Mucosa of descending colon (tissue), 3 donors: ENCODE measurements at regions not wholly inside any gene's neighbourhood (a gene's known extent, or its start where the extent isn't known, plus 50 kb on each side); places are given as distances from the start of the nearest gene placed in this dataset.

Experiments
- ATAC-seq: fragments of 200-7000 bp; cut with Tn5 transposase; one replicate; pipeline ENCODE4 v1.9.1; 2020; ENCODE audit warnings: mild to moderate bottlenecking, moderate library complexity
- DNase-seq, 3 donors: peaks; one replicate each; pipeline ENCODE4 v3.0.0-alpha.2; 2020
- H3K36me3 ChIP-seq: fragments of 200-600 bp; one replicate; pipeline ENCODE4 v1.8.0; 2021; ENCODE audit warnings: low read depth, mild to moderate bottlenecking
- H3K4me1 ChIP-seq: fragments of 200-600 bp; one replicate; pipeline ENCODE4 v1.8.0; 2021; ENCODE audit warnings: low read depth, mild to moderate bottlenecking
- H3K4me3 ChIP-seq: fragments of 200-600 bp; one replicate; pipeline ENCODE4 v1.8.0; 2021; ENCODE audit warnings: mild to moderate bottlenecking
- H3K9me3 ChIP-seq: fragments of 200-600 bp; one replicate; pipeline ENCODE4 v1.8.0; 2021; ENCODE audit warnings: mild to moderate bottlenecking
- intact Hi-C, 2 donors: fragments of 100-400 bp; cut with DNase I in 1 of 2; cut with micrococcal nuclease in 1 of 2; formaldehyde crosslinking; loops; one replicate each; pipeline versions ENCODE4 v1.11.0 to v1.11.1; 2022; cut with DNase I, micrococcal nuclease
- TF ChIP-seq, protein P1 (sequence below): fragments of 200-600 bp; IDR thresholded peaks from one replicate; pipeline ENCODE4 v1.8.0; 2022; ENCODE audit warnings: antibody characterized with exemption, mild to moderate bottlenecking
- donor health status: DM: no; HTN: no; CAD: no; lungs with moderate emphysema.
- donor health status: DM: no; HTN: no; CAD: no.
- donor health status: DM: no; HTN: yes; CAD: no.

GRCh38 chr5:158154226-158155005, 295.5 kb upstream of the CLINT1 start:
- DNase-seq, result no peak
- peak; percentile 12 for ATAC-seq
- H3K4me3 ChIP-seq, result no peak overlapping the region
- no peaks in the 10 kb centered on the region for H3K4me1 ChIP-seq
- no peaks in the 10 kb centered on the region for H3K9me3 ChIP-seq
- TF ChIP-seq, protein P1, sequence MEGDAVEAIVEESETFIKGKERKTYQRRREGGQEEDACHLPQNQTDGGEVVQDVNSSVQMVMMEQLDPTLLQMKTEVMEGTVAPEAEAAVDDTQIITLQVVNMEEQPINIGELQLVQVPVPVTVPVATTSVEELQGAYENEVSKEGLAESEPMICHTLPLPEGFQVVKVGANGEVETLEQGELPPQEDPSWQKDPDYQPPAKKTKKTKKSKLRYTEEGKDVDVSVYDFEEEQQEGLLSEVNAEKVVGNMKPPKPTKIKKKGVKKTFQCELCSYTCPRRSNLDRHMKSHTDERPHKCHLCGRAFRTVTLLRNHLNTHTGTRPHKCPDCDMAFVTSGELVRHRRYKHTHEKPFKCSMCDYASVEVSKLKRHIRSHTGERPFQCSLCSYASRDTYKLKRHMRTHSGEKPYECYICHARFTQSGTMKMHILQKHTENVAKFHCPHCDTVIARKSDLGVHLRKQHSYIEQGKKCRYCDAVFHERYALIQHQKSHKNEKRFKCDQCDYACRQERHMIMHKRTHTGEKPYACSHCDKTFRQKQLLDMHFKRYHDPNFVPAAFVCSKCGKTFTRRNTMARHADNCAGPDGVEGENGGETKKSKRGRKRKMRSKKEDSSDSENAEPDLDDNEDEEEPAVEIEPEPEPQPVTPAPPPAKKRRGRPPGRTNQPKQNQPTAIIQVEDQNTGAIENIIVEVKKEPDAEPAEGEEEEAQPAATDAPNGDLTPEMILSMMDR, result no peak
- intact Hi-C loops, result no loop called here
- H3K36me3 ChIP-seq, result no peaks in the 10 kb centered on the region

- Histone ChIP-seq H3K9me3 (no peaks in the 10 kb centered on the region), H3K36me3 (no peaks in the 10 kb centered on the region), H3K4me1 (no peaks in the 10 kb centered on the region), H3K4me3 (no peak overlapping the region)
- intact Hi-C loops, result no loop called here
- TF ChIP-seq, protein P1, result no peak
- DNase-seq (no peak), ATAC-seq (no peak)
Observed at GRCh38 chr5:158153508-158153907, 294.6 kb upstream of the CLINT1 start.

DNA sequence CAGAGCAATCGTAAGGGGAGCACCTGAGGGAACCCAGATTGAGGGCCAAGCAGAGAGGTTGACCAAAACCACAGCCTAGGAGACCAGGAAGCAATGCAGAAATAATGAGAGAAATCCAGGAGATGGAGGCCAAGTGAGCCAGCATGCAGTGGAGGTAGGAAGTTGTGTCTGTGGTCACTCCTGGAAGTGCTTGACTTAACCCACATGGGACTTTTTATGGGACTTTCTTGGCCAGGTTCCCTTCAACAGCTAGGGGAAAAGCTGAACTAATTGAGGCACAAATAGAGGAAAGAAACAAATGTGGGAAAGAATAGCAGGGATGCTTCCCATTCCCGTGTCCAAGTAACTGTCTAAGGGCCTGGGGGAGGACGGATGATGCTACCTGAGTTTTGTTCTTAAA, 293.2 kb upstream of the CLINT1 start:
- intact Hi-C loops, result no loop called here
- ATAC-seq (no peak), DNase-seq (no peak)
- TF ChIP-seq, protein P1, result no peak
- Histone ChIP-seq H3K36me3 (no peaks in the 10 kb centered on the region), H3K4me1 (no peaks in the 10 kb centered on the region), H3K4me3 (no peak overlapping the region), H3K9me3 (no peaks in the 10 kb centered on the region)

DNA sequence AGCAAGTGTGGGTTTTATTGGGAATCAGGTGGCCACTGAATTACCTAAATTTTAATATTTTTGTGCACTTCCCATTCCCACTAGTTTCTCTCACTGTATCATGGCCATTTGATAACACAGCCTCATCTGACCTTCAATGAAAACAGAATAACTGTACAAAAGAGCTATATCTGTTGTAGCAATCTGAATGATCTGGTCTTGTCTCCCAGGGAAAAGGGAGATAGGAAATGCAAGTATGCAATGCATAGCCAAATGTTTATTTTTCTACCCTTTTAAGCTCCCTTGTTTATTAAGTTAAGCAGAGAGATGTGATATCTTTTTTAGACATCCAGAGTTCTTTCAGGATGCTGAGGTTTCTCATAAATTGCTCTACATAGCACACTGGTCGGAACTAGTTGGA, 288.3 kb upstream of the CLINT1 start:
- H3K36me3 ChIP-seq, result no peaks in the 10 kb centered on the region
- no peaks in the 10 kb centered on the region for H3K9me3 ChIP-seq
- no peaks in the 10 kb centered on the region for H3K4me1 ChIP-seq
- no peak overlapping the region for H3K4me3 ChIP-seq
- no peak for ATAC-seq
- TF ChIP-seq, protein P1, result no peak
- no peak for DNase-seq
- intact Hi-C loops, result no loop called here

- Histone ChIP-seq H3K9me3 (no peaks in the 10 kb centered on the region), H3K4me1 (no peaks in the 10 kb centered on the region), H3K4me3 (no peak overlapping the region), H3K36me3 (no peaks in the 10 kb centered on the region)
- intact Hi-C loops, result no loop called here
- ATAC-seq, result no peak
- no peak for DNase-seq
- TF ChIP-seq, protein P1, result no peak
Observed at GRCh38 chr5:158145827-158146226, 286.9 kb upstream of the CLINT1 start.

- Histone ChIP-seq H3K4me1 (no peaks in the 10 kb centered on the region), H3K4me3 (no peak overlapping the region), H3K36me3 (no peaks in the 10 kb centered on the region), H3K9me3 (no peaks in the 10 kb centered on the region)
- ATAC-seq (no peak), DNase-seq (no peak)
- TF ChIP-seq, protein P1, result no peak
- intact Hi-C loops, result no loop called here
Observed at GRCh38 chr5:158143081-158143480, 284.1 kb upstream of the CLINT1 start.
